Middle frontal gyrus (tissue), 1 donor: ENCODE measurements at regions not wholly inside any gene's neighbourhood (a gene's known extent, or its start where the extent isn't known, plus 50 kb on each side); places are given as distances from the start of the nearest gene placed in this dataset.
A peak's percentile ranks its signal among the peaks of the same experiment; 100 is the strongest.
"Not testable (repeated sequence)": the region's sequence is repeated elsewhere in the genome, so short reads cannot be mapped to it uniquely, and the experiment has no call there.

ENCODE experiments used
- DNase-seq: peaks from one replicate; pipeline ENCODE4 v3.0.0-alpha.2; 2015; ENCODE audit warnings: low spot score; ENCODE audit errors: extremely low spot score

DNA sequence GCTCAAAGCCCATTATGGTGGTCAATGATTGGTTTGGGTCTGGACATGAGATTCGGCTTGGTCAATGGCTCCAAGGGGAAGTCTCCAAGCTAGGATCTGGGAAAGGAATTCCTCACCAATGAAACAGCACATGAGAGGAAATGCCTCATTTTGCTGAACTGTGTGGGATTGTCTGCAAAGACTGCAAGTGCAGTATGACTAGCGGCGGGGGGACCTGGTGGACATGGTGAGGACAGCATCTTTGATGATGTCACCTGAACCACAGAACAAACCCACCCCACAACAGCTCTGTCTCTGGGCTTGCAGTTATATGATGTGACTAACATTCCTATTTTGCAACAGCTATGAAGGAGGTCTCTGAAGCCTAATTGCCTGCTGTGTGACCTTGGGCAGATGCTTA lies 50.6 kb upstream of the NKD1 start:
- DNase-seq, result no peak

DNA sequence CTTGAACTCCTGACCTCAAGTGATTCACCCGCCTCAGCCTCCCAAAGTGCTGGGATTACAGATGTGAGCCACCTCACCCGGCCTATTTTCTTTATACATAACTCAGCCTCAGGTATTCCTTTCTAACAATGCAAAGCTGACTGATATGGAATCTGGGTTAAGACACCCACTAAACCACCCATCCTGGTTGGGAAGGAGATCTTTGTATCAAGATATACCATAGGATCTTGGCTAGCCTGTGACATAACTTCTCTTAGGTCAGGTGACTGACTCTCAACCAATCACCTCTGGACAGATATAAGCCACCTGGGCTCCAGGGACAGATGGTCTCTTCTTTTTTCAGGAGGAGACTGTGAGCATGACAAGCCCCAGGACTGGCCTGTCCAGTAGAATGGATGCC lies 51.2 kb upstream of the NKD1 start:
- no peak for DNase-seq

GRCh38 chr16:50495673-50496072 lies 52.5 kb upstream of the NKD1 start:
- DNase-seq, result no peak

DNA sequence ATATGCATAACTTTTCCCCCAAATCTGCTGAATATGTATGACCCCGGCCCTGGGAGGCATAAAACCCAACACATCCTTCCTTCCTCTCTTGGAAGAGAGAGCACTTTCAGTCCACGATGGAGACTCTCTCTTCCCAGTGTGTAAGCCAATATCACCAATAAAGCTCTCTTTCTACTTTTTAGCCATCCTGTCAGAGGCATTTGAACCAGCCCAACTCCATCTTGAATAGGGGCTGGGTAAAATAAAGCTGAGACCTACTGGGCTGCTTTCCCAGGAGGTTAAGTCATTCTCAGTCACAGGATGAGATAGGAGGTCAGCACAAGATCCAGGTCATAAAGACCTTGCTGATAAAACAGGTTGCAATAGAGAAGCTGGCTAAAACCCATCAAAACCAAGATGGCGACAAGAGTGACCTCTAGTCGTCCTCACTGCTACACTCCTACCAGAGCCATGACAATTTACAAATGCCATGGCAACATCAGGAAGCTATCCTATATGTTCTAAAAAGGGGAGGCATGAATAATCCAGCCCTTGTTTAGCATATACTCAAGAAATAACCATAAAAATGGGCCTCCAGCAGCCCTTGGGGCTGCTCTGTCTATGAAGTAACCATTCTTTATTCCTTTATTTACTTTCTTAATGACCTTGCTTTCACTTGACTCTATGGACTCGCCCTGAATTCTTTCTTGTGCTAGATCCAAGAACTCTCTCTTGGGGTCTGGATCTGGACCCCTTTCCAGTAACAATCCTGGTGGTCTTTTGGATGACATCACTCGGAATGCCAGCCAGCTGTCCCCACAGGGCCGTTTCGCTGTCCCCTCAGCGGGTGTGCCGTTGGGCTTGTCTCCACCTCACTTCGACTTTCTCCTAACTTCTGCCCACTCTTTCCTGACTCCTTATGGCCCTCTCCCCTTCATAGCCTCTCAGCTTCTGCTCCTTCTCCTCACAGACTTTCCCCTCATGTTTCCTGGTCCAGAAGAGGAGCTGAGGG lies 53.4 kb upstream of the NKD1 start:
- no peak for DNase-seq

GRCh38 chr16:50491516-50491915 lies 56.7 kb upstream of the NKD1 start:
- DNase-seq, result no peak

DNA sequence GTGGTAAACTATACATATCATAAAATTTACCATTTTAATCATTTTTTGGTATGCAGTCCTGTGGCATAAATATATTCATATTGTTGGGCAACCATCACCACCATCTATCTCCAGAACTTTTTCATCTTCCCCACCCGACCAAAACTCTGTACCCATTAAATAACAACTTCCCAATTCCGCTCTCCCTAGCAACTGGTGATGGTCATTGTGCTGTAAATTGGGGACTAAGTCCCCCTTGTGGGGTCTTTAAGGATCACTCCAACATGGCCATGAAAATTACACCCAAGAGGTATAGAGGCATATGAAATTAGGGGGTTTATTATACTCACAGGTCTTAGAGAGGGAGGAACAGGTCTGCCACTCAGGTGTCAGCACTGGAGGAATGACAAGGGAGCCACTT lies 57.4 kb upstream of the NKD1 start:
- no peak for DNase-seq

- DNase-seq, result no peak
Measured at GRCh38 chr16:50489182-50489581, 59.0 kb upstream of the NKD1 start.

DNA sequence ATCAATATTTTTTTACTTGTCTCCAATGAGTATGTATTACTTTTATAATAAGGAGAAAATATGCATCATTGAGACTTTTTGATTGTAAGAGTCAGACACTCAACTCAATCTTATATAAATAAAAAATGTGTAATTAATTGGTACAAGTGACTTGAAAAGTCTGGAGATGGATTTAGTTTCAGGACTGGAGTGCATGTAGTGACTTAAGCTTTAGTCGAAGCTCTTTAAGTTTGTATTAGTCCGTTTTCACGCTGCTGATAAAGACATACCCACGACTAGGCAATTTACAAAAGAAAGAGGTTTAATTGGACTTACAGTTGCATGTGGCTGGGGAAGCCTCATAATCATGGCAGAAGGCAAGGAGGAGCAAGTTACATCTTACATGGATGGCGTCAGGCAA lies 60.7 kb upstream of the NKD1 start:
- DNase-seq, result no peak

- not testable (repeated sequence) for DNase-seq
Measured at GRCh38 chr16:50486162-50486561, 62.0 kb upstream of the NKD1 start.

- no peak for DNase-seq
Measured at GRCh38 chr16:50485232-50485631, 63.0 kb upstream of the NKD1 start.

DNA sequence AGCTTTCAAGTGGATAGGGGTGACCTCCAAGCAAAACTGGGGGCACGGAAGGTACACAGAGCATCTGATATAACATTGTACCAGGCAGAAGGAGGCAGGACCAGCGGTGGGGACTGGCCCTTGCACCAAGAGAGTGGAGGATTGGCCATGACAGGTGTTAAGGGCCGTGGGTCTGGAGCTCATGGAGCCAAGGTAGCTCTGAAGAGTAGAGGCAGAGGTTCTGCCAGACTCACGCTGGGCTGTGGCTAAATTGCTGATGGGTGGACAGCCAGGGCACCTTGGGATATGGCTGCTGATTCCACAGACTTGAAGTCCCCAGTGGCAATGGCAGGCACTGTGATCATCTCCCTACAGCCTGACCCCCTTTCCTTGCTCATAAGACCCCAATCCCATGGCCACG lies 65.9 kb upstream of the NKD1 start:
- no peak for DNase-seq

- peak; percentile 36 for DNase-seq
Measured at GRCh38 chr16:50480206-50480605, 68.0 kb upstream of the NKD1 start.

- no peak for DNase-seq
Measured at GRCh38 chr16:50479771-50480170, 68.4 kb upstream of the NKD1 start.

DNA sequence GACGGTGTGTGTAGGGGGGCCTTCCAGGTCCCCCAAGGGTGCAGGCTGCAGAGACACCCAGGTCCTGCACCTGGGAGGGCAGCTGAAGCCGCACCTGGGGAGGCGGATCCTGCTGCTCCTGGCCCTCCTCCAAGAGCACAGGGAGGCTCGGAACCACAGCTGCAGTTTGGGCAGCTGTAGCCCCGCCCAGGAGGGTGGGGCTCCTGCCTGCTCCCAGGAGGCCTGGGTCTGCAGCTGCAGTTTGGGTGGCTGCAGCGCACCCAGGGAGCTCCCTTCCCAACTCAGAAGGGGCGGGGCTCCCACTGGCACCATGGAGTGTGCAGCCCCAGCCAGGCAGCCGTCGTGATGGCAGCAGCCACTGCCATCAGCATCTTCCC lies 69.4 kb upstream of the NKD1 start:
- no peak for DNase-seq

- DNase-seq, result no peak
Measured at GRCh38 chr16:50478075-50478772, 70.0 kb upstream of the NKD1 start.

DNA sequence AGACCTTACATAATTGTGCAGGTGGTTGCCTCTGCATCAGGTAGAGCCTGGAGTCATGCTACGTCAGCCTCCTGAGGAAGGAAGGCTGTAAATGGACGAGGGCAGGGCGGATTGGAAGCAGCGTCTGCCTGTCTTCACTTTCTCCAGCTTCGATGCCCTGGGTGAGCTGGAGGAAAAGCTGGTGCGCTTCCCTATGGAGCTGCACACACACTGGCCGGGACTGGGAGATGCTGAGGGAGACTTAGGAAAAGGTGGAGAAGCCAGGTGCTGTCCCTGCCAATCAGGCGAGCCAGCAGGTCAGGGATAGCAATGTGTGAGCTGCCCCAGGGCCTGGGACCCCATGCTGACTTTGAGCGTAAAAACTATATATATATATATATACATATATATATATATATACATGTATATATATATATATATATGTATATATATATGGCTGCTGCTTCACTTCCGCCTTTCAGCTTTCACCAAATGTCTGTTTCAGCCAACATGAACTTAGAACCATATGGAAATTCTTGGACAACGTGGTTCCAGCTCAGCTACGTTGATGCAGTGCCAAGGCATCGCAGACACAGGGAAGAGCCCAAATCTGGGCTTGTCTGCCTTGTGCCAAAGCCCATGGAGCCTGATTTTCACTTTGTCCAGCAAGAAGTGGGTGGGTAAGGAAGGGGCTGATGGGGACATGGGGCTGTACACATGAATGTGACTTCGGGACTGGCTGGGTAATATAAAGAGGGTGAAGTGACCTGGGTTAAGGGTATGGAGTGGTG lies 71.5 kb upstream of the NKD1 start:
- DNase-seq, result no peak

- DNase-seq, result no peak
Measured at GRCh38 chr16:50475170-50475569, 73.0 kb upstream of the NKD1 start.

DNA sequence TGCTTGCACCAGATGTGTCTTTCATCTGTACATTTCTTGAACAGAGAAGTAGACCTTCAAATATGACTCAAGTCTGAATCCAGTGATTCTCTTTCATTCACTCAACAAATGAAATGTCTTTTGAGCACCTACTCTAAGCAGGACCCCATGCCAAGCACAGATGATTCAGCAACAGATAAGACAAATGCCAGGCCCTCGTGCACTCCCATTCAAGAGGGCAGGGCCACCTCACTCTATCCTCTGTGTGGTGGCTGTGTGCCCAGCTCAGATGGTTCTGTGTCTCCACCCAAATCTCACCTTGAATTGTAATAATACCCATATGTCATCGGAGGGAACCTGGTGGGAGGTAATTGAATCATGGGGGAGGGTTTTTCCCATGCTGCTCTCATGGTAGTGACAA lies 74.1 kb upstream of the NKD1 start:
- no peak for DNase-seq

- no peak for DNase-seq
Measured at GRCh38 chr16:50473356-50473945, 74.7 kb upstream of the NKD1 start.

GRCh38 chr16:50472472-50472871 lies 75.7 kb upstream of the NKD1 start:
- no peak for DNase-seq

DNA sequence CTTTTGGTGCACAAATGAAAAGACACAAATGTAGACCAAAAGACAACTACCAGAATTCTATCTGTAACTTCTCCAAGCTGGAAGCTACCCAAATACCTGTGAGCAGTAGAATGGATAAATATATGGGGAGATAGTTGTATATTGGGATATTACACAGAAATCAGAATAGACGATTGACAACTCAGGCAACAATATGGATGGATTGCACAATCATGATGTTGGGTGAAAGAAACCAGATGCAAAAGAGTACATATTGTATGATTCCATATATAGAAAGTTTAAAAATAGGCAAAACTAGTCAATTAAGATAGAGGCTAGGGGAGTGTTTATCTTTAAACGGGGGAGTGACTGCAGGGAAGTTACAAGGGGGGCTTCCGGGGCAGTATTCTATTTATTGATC lies 77.5 kb upstream of the NKD1 start:
- DNase-seq, result no peak
